GM19043 (cell line): ENCODE measurements at regions not wholly inside any gene's neighbourhood (a gene's known extent, or its start where the extent isn't known, plus 50 kb on each side); places are given as distances from the start of the nearest gene placed in this dataset.
"Not testable (repeated sequence)": the region's sequence is repeated elsewhere in the genome, so short reads cannot be mapped to it uniquely, and the experiment has no call there.

Source experiments
- ATAC-seq: cut with Tn5 transposase; IDR thresholded peaks from one replicate; pipeline ENCODE4 v1.9.1; 2021; ENCODE audit warnings: low read depth; ENCODE audit not compliant: unreplicated experiment

DNA sequence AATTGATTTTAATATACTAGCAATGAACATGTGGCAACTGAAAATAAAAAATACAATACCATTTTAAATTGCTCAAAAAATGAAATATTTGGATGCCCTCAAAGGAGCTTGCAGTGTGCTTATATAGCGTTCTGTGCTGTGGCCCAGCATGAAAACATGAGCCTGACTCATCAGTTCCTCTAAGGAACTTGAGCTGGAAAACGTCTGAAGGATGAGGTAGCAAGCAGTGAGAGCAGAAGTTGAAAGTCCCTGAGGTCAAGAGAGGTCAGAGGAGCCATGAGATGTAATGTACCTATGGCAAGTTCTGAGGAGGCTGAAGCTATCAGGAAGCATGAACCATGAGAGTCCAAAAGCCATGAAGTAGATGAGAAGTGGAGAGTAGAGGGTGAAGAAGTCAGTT, 59.7 kb downstream of the HMGB3 start:
- no peak for ATAC-seq

DNA sequence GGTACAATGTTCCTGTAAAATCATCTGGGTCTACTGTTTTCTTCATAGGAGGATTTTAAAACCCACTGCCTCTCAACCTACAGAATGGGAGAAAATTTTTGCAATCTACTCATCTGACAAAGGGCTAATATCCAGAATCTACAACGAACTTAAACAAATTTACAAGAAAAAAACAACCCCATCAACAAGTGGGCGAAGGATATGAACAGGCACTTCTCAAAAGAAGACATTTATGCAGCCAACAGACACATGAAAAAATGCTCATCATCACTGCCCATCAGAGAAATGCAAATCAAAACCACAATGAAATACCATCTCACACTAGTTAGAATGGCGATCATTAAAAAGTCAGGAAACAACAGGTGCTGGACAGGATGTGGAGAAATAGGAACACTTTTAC, 83.2 kb downstream of the HMGB3 start:
- not testable (repeated sequence) for ATAC-seq

DNA sequence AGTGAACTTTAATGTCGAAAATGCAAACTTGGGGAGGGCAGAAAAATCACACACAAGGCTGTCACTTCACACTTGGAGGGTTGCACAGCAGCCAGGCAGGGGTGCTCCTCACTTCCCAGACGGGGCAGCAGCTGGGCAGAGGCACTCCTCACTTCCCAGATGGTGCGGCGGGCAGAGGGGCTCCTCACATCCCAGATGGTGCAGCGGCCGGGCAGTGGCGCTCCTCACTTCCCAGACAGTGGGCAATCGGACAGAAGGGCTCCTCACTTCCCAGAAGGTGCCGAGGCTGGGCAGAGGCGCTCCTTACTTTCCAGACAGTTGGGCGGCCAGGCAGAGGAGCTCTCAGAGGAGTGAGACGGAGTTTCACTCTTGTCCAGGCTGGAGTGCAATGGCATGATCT, 90.6 kb downstream of the HMGB3 start:
- ATAC-seq = no peak

DNA sequence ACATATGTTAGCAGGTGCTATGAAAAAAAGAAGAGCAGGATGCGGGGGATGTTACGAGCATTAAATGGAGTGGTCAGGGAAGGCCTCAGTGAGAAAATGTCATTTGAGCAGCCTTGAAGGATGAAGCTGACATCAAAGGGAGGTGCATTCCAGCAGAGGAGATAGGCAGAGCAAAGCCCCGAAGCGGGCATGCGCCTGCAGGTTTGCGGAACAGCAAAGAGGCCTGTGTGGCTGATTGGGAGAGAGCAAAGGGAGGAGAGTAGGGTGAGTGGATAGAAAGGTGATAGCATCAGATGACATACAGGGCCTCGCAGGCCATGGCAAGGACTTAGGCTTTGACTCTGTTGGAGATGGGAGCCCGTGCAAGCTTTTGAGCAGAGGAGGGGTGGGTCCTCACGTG, 95.4 kb upstream of the GPR50 start:
- ATAC-seq = no peak

DNA sequence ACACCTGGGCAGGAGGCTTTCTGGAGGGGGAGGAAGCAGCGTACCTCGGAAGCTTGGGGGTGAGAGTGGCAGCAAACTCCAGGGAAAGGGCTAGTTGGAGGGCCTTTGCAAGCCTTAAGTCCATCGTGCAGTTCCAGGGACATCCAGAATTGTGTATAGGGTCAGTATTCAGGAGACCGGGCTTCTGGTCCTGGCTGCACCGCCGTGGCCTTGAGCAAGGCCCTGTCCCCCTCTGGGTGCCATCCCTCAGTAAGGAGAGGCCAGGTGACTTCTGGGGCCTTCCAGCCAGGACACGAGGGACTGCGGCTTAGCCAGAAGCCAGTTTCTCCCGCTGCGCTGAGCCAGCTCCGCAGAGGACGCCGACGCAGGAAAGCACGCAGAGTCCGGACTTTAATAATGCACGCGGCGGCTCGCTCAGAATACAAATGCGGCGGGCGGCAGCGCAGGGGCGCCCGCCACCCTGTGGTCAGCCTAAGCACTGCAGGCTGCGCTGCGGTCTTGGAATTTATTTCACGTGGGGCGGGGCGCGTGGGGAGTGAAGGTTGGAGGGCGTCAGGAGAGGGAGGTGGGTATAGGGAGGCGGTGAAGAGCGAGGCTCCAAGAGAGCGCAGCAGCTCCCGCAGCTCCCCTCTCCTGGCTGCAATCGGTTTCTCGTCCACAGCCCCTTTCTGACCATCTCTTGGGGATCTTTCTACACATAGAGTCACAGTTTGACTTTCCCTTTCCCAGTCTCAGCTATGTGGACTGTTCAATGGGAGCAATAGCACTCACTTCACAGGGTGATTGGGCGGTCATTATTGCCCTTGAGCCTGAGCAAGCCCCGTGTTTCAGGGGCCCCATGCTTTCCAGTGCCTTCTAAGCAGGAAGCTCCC, 94.1 kb upstream of the GPR50 start:
- ATAC-seq = peak; percentile 95

DNA sequence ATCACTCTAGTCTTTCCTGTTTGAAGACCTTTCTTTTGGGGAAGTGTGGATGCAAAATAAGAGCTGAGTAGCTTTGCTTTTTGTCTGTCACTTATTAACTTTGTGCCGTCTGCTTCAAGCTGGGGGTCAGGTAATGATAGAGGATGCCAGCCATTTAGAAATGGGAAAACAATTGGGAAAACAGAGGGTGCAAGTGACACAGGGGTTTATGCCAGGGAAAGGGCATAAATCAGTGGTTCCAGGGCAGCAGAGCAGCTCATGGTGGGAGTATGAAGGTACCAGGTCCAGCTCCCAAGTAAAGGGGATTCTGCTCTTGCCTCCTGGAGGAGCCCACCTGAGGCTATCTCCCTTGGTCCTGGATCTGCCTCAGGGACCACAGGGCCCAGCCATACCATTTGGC, 91.9 kb upstream of the GPR50 start:
- no peak for ATAC-seq

DNA sequence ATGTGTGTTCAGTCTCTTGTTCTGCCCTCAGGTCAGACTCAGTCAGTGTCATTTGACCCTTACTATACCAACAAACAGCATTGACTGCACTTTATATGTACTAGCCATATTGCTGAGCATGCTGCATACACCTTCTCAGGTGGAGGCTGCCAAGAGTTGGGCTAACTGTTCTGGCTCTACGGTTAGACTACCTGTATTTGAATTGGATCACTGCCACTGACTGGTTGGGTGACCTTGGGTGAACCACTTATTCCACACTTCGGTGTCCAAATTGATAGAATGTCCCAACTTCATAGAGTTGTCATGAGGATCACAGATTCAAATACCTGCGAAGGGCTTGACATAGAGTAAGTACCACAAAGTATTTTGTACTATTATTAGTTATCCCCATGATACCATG, 91.2 kb upstream of the GPR50 start:
- ATAC-seq = no peak

DNA sequence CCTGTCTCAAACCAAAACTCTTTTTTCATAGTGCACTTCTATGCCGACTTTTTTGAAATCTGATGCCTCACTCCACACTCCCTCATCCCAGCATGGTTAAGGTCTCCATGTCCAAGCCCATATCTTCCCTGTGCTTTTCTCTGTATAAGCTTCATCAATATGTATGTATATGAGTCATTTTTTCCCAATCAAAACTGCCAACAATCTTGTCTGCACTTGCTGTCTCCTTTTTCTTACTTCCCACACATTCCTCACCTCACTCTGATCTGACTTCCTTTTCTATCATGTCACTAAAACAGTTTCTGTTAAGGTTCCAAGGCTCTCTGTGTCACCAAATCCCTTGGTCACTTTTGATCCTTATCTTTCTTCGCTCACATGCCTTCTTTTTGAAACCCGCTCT, 88.2 kb upstream of the GPR50 start:
- no peak for ATAC-seq

DNA sequence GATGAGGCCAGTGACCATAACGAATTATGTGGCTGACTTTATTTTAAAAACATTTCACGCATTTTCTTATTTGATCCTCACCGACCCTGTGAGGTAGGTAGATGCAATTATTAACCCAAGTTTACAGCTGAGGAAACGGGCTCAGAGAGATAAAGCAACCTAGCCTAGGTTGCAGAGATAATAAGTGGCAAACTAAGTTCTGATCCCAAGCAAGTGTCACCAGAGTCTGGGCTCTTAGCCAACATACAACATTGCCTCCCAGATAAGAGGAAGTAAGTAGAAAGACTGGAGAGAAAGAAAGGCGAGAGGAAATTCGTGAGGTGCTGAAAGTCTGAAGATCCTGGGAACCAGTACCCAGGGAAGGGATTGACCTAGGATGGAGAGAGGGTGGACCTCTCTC, 77.4 kb upstream of the GPR50 start:
- no peak for ATAC-seq

DNA sequence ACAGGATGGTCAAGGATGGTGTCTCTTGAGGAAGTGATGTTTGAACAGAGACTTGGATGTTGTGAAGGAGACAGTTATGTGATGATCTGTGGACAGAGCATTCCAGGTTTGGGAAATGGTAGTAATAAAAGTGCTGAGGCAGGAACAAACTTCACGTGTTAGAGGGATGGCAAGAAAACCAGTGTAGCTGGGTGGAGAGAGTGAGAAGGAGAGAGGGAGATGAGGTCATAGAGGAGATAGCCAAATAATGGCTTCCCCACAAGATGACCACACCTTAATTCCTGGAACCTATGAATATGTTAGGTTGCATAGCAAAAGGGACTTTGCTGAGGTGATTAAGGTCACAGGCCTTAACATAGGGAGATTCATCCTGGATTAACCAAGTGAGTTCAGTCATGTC, 75.6 kb upstream of the GPR50 start:
- ATAC-seq = no peak

DNA sequence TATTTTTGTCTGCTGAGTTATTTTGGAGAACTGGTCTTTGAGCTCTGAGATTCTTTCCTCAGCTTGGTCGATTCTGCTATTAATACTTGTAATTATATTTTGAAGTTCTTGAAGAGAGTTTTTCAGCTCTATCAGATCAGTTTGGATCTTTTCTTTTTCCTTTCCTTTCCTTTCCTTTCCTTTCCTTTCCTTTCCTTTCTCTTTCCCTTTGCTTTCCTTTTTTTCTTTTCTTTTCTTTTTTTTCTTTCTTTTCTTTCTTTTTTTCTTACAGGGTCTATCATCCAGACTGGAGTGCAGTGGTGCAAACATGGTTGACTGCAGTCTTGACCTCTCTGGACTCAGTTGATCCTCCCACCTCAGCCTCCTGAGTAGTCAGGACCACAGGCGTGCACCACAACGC, 63.2 kb upstream of the GPR50 start:
- ATAC-seq = not testable (repeated sequence)
